ENCODE measurements at regions not wholly inside any gene's neighbourhood (a gene's known extent, or its start where the extent isn't known, plus 50 kb on each side); places are given as distances from the start of the nearest gene placed in this dataset.

DNA sequence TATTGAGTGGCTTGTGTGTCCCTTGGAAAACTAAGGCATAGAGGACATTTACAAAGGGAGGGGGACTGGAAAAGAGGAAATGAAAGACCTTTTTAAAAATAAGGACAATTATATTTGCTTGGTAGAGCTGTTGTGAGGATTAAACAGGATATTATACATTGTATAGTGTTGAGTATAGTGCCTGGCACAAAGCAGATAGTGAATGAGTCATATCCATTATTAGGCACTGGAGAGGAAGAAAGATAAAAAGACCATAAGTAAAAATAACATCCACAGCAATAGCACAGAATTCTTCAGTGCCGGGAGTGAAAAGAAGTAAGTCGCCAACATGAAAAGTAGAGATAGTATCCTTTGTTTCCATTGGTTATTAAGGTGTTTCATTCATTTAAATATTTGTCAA, 623.3 kb downstream of the PDCD6IP start:
- TF ChIP-seq, protein P1, sequence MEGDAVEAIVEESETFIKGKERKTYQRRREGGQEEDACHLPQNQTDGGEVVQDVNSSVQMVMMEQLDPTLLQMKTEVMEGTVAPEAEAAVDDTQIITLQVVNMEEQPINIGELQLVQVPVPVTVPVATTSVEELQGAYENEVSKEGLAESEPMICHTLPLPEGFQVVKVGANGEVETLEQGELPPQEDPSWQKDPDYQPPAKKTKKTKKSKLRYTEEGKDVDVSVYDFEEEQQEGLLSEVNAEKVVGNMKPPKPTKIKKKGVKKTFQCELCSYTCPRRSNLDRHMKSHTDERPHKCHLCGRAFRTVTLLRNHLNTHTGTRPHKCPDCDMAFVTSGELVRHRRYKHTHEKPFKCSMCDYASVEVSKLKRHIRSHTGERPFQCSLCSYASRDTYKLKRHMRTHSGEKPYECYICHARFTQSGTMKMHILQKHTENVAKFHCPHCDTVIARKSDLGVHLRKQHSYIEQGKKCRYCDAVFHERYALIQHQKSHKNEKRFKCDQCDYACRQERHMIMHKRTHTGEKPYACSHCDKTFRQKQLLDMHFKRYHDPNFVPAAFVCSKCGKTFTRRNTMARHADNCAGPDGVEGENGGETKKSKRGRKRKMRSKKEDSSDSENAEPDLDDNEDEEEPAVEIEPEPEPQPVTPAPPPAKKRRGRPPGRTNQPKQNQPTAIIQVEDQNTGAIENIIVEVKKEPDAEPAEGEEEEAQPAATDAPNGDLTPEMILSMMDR (IDR thresholded peaks at IDR 0.05), result no peak
- no peak for TF ChIP-seq POLR2A (IDR thresholded peaks at IDR 0.05)

Measured in Peyer's patch (tissue), 4 donors.